SIG-M5 (cell line): ENCODE measurements at regions not wholly inside any gene's neighbourhood (a gene's known extent, or its start where the extent isn't known, plus 50 kb on each side); places are given as distances from the start of the nearest gene placed in this dataset.
"Not testable (repeated sequence)": the region's sequence is repeated elsewhere in the genome, so short reads cannot be mapped to it uniquely, and the experiment has no call there.

ENCODE experiments used
- DNase-seq: peaks from one replicate; lab custom pipeline; 2025; lab: John Stamatoyannopoulos, UW

GRCh38 chr2:185988907-185989306 is 250.3 kb downstream of the FSIP2 start:
- not testable (repeated sequence) for DNase-seq

GRCh38 chr2:185990861-185991525 is 252.4 kb downstream of the FSIP2 start:
- no peak for DNase-seq

GRCh38 chr2:185998562-185999070 is 260.0 kb downstream of the FSIP2 start:
- no peak for DNase-seq

- DNase-seq = no peak
Measured at GRCh38 chr2:186009341-186009740, 270.7 kb downstream of the FSIP2 start.

GRCh38 chr2:186017278-186017677 is 278.7 kb downstream of the FSIP2 start:
- DNase-seq = no peak

GRCh38 chr2:186024921-186025320 is 286.3 kb downstream of the FSIP2 start:
- DNase-seq = no peak

- peak; percentile 4 for DNase-seq
Measured at GRCh38 chr2:186027922-186028321, 289.3 kb downstream of the FSIP2 start.

- no peak for DNase-seq
Measured at GRCh38 chr2:186031229-186031628, 292.6 kb downstream of the FSIP2 start.

- no peak for DNase-seq
Measured at GRCh38 chr2:186032102-186032738, 293.6 kb downstream of the FSIP2 start.

GRCh38 chr2:186032930-186033329 is 294.3 kb downstream of the FSIP2 start:
- no peak for DNase-seq

- no peak for DNase-seq
Measured at GRCh38 chr2:186033541-186033940, 294.9 kb downstream of the FSIP2 start.

GRCh38 chr2:186036862-186037449 is 298.4 kb downstream of the FSIP2 start:
- DNase-seq = no peak

GRCh38 chr2:186042207-186043028 is 303.8 kb downstream of the FSIP2 start:
- DNase-seq = no peak

GRCh38 chr2:186044761-186045160 is 306.2 kb downstream of the FSIP2 start:
- no peak for DNase-seq

- DNase-seq = no peak
Measured at GRCh38 chr2:186052930-186053329, 314.3 kb downstream of the FSIP2 start.

- DNase-seq = no peak
Measured at GRCh38 chr2:186058614-186059013, 320.0 kb downstream of the FSIP2 start.

- no peak for DNase-seq
Measured at GRCh38 chr2:186059096-186059495, 320.5 kb downstream of the FSIP2 start.

GRCh38 chr2:186060744-186061440 is 322.3 kb downstream of the FSIP2 start:
- no peak for DNase-seq

GRCh38 chr2:186064507-186064906 is 325.9 kb downstream of the FSIP2 start:
- no peak for DNase-seq

GRCh38 chr2:186065491-186065890 is 326.9 kb downstream of the FSIP2 start:
- no peak for DNase-seq

- DNase-seq = no peak
Measured at GRCh38 chr2:186068139-186068801, 329.7 kb downstream of the FSIP2 start.
